Hepatocyte (in vitro differentiated cells): ENCODE measurements at regions not wholly inside any gene's neighbourhood (a gene's known extent, or its start where the extent isn't known, plus 50 kb on each side); places are given as distances from the start of the nearest gene placed in this dataset.

Experiments used
- EZH2phosphoT487 ChIP-seq: fragments of 200-600 bp; sonication (generic); IDR thresholded peaks from one replicate; pipeline ENCODE4 v1.6.1; 2018; ENCODE audit warnings: antibody characterized with exemption, mild to moderate bottlenecking, low read depth, moderate library complexity; ENCODE audit not compliant: unreplicated experiment, severe bottlenecking
- TF ChIP-seq, protein P1 (sequence below): fragments of 200-600 bp; sonication (generic); IDR thresholded peaks from 2 replicates; pipeline ENCODE4 v1.5.1; 2016; ENCODE audit warnings: antibody characterized with exemption, mild to moderate bottlenecking; ENCODE audit not compliant: poor library complexity

DNA sequence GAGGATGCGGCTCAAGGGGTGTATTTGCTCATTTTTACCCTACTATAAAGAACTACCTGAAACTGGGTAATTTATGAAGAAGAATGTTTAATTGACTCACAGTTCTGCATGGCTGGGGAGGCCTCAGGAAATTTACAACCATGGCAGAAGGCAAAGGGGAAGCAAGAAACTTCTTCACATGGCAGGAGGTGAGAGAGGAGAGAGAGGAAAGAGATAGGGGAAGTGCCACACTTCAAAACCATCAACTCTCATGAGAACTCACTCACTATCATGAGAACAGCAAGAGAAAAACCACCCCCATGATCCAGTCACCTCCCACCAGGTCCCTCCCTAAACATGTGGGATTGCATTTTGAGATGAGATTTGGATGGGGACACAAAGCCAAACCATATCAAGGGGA is 192.7 kb downstream of the DIPK2A start:
- TF ChIP-seq, protein P1, sequence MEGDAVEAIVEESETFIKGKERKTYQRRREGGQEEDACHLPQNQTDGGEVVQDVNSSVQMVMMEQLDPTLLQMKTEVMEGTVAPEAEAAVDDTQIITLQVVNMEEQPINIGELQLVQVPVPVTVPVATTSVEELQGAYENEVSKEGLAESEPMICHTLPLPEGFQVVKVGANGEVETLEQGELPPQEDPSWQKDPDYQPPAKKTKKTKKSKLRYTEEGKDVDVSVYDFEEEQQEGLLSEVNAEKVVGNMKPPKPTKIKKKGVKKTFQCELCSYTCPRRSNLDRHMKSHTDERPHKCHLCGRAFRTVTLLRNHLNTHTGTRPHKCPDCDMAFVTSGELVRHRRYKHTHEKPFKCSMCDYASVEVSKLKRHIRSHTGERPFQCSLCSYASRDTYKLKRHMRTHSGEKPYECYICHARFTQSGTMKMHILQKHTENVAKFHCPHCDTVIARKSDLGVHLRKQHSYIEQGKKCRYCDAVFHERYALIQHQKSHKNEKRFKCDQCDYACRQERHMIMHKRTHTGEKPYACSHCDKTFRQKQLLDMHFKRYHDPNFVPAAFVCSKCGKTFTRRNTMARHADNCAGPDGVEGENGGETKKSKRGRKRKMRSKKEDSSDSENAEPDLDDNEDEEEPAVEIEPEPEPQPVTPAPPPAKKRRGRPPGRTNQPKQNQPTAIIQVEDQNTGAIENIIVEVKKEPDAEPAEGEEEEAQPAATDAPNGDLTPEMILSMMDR = no peak
- TF ChIP-seq EZH2phosphoT487 = no peak
